ENCODE measurements at regions not wholly inside any gene's neighbourhood (a gene's known extent, or its start where the extent isn't known, plus 50 kb on each side); places are given as distances from the start of the nearest gene placed in this dataset.

DNA sequence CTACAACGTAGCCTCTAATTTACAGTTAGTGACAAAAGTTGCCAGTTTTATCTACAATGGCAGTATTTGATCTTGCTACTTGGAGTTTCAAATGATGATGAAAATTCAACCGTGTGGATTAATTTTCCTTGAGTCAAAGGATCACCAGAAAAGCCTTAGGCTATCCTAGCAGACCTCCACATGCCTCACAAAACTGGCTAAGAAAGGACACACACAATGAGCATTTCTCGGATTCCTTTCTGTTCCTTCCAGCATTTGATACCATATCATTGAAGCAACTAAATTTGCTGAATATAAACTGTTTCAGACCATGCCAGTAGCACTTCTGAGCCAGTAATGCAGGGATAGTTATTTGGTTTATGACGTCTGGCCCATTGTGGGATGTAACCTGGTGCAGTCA is 587.4 kb upstream of the MDFIC2 start:
- intact Hi-C loops (cut with DNase I, micrococcal nuclease): no loop called here
- DNase-seq: no peak
- no peak for ATAC-seq

DNA sequence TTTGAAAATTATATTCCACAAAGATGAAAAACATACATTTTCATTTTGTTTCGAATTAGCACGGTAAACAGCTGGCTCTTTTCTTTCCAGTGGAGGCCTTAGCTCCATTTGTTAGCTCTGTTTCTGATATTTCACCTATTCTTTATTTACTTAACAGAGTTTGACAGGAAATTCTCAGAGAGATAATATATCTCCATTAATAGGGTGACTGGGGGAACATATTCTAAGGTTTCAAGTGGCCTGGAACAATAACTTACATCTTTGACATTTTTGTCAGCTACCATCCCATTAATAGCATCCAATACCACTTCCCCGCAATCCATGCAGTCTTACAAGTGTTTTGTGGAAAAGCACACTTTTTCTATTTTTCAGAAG is 577.6 kb upstream of the MDFIC2 start:
- DNase-seq (no peak), ATAC-seq (no peak)
- intact Hi-C loops (cut with DNase I, micrococcal nuclease): no loop called here

- no peak for DNase-seq
- intact Hi-C loops (cut with DNase I, micrococcal nuclease): no loop called here
- no peak for ATAC-seq
These were observed 577.0 kb upstream of the MDFIC2 start for GRCh38 chr3:70889162-70890019.

DNA sequence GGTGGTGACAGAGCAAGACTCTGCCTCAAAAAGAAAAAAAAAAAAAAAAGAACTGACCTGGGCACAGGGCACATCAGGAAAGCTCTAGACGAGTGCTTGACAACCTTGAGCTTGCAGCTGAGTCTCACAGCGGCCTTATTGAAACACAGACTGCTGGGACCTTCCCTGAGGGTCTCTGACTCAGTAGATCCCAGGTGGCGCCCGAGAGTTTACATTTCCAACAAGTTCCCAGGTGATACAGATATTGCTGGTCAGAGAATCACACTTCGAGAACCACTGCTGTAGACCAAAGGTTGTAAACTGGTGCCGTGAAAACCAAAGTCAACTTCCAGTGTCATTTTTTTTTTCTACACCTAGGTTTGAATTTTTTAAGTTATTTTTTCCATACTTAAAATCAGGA is 573.2 kb upstream of the MDFIC2 start:
- DNase-seq (no peak), ATAC-seq (no peak)
- intact Hi-C loops (cut with DNase I, micrococcal nuclease): no loop called here

DNA sequence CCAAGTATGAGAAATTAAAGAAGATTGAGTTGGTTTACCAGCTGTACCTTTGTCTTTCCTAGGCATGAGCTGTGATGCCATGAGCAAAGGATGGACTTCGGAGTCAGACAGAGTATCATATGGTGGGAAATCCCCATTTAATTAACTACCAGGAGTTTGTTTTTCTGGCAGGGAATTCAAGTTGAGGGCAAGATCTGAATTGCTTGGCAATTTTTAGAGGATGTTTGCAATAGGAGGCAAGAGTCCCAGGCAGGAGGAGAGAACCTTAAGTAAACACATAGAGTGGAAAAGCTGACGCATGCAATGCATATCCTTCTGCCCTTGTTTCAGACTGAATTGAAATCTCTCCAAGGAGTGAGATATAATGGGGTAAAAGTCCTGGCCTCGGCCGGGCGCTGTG is 569.7 kb upstream of the MDFIC2 start:
- intact Hi-C loops (cut with DNase I, micrococcal nuclease): no loop called here
- DNase-seq (no peak), ATAC-seq (no peak)

GRCh38 chr3:70880421-70880820 is 568.0 kb upstream of the MDFIC2 start:
- ATAC-seq (no peak), DNase-seq (no peak)
- intact Hi-C loops (cut with DNase I, micrococcal nuclease): no loop called here

DNA sequence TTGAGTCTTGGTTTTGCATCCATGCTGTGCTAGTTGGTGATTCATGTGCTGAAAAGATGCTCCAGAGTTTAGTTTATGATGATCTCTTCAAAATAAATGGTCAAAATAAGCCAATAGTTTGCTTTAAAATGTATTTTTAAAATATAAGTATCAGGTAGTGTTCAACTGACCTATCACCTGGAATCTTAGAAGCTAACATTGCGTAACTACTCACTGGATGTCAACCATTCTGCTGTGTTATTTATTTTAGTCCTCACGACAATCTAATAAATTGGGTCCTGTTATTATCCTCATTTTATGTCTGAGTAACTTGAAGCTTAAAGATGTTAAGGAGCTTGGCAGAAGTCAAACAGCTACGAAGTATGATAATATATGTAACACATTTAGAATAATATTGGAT is 563.7 kb upstream of the MDFIC2 start:
- intact Hi-C loops (cut with DNase I, micrococcal nuclease): no loop called here
- DNase-seq (no peak), ATAC-seq (no peak)

DNA sequence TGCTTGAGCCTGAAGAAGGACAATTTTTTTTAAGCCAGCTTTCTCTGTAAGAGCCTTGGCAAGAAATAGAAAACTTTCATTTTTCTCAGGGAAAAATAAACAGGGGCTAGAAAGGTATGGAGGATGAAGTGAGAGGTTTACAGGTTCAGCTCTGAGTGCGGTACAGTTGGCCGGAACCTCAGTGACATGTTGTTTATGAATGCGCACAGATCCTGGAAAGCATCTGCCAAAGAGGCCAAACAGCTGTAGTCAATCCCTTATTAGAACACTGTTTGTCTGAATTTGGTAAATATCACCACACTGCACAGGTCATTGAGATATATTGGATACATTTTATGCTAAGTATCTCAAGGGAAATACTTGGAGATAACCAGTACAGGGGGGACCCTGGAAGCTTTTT is 561.8 kb upstream of the MDFIC2 start:
- ATAC-seq (no peak), DNase-seq (no peak)
- intact Hi-C loops (cut with DNase I, micrococcal nuclease): no loop called here

DNA sequence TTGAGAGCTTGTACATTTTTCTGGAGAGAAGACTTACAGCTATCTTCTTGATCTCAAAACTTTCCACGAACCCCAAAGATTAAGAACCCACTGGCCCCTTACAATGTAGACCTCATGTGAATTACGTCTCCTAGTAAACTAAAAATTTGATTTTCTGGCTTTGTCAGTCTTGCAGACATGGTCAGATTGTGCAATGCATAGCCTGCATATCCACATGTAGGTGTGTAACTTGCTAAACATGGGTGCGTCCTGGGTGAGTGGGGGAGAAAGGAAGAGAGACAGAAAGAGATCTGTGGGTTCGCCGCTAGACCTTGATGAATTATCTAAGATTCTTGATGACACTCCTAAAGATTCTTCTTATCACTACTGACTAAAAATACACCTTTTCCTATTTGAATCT is 561.2 kb upstream of the MDFIC2 start:
- DNase-seq: no peak
- no peak for ATAC-seq
- intact Hi-C loops (cut with DNase I, micrococcal nuclease): no loop called here

DNA sequence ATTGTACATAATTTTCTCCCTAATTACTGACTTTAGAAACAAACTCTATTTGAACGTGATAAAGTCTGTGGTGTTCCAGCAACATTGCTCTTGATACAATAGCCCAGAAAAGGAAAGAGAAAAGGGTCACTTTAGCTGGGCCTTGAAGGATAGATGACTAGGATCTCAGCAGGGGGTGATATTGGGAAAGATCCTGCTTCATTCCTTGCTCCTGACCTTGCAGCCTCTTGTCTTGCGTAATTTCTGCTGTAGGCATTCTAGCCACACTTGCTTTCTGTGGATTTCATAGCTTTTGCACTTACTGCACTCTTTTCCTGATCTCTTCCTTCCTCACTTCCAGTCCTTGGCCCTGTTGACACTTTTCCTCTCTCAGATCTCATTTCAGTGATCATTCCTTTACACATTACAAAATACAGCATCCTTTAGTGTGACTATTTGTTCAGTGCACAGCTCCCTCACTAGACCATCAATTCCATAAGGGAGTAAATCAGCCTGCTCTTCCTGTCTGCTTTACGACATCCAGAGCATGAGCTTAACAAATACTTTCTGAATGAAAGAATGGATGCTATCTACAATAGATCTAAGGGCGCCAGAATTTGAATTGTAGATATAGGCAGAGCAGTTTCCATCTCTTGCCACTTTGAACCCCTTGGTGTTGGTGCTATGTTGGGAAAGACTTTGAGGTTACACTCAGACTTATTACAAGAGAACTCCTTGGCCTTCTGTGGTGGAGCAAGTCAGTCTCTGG is 559.6 kb upstream of the MDFIC2 start:
- no peak for DNase-seq
- intact Hi-C loops (cut with DNase I, micrococcal nuclease): no loop called here
- no peak for ATAC-seq

- intact Hi-C loops (cut with DNase I, micrococcal nuclease): no loop called here
- ATAC-seq: no peak
- DNase-seq: no peak
These were observed 558.1 kb upstream of the MDFIC2 start for GRCh38 chr3:70870576-70870975.

GRCh38 chr3:70868561-70868960 is 556.1 kb upstream of the MDFIC2 start:
- intact Hi-C loops (cut with DNase I, micrococcal nuclease): no loop called here
- ATAC-seq (no peak), DNase-seq (no peak)

DNA sequence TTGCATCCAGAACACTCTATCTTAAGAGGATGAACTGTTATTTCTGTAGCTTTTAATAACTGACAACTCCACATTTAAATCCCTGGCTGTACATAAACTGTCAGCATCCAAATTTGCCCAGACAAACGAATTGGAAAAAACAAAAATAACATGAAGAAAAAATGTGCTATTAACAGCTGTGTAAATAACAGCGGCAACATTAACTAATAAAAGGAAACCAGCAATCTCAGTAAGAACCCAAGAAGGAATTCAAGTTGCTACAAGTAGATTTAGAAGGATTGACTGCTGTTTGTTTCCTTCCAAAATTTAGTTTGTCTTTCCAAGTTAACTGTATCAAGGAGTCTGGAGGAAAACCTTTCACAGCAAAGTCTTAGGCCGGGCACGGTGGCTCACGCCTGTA is 550.6 kb upstream of the MDFIC2 start:
- ATAC-seq: no peak
- DNase-seq: no peak
- intact Hi-C loops (cut with DNase I, micrococcal nuclease): no loop called here

- no peak for ATAC-seq
- DNase-seq: no peak
- intact Hi-C loops (cut with DNase I, micrococcal nuclease): no loop called here
These were observed 549.4 kb upstream of the MDFIC2 start for GRCh38 chr3:70861855-70862254.

DNA sequence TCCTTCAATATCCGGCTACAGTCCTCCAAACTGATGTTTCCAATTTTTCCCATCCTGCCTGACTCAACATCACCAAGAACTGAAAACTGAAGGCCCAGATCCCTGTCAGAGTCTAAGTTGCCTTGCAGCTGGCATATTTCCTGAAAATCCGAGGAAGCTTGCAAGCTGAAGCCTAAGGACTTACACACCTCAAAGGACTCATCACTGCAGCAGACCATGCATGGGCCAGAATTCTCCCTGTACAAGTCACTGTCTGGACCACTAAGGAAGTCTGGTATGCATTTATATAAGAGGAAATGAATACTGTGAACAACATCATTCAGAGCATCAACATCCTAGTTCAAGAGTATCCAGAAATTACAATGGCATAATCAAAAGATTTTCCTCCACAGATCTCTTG is 548.8 kb upstream of the MDFIC2 start:
- intact Hi-C loops (cut with DNase I, micrococcal nuclease): no loop called here
- ATAC-seq: no peak
- DNase-seq: no peak

GRCh38 chr3:70857916-70858315 is 545.5 kb upstream of the MDFIC2 start:
- intact Hi-C loops (cut with DNase I, micrococcal nuclease): no loop called here
- ATAC-seq (no peak), DNase-seq (no peak)

GRCh38 chr3:70856414-70857162 is 544.1 kb upstream of the MDFIC2 start:
- ATAC-seq (no peak), DNase-seq (no peak)
- intact Hi-C loops (cut with DNase I, micrococcal nuclease): no loop called here

- DNase-seq (no peak), ATAC-seq (no peak)
- intact Hi-C loops (cut with DNase I, micrococcal nuclease): no loop called here
These were observed 542.7 kb upstream of the MDFIC2 start for GRCh38 chr3:70855149-70855548.

DNA sequence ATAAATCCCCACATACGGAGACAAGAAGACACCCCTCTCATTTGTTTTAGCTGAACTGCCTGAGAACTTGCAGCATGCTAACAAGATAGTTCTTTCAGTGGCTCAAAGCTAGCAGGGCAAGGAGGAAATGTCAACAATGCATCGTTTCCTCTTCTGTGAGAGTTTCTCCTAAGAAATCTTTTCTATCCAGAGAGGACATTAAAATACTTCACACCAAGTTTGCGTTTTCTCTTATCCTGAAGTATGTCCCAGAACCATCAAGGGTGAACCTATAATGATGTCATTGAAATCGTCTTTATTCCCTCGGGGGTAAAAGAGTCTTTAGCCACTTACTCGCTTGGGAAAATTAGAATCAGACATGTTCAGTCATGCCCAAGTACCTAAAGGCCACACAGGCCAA is 541.7 kb upstream of the MDFIC2 start:
- intact Hi-C loops (cut with DNase I, micrococcal nuclease): no loop called here
- DNase-seq (no peak), ATAC-seq (no peak)
